Skeletal muscle satellite cell (primary cell): ENCODE measurements at regions not wholly inside any gene's neighbourhood (a gene's known extent, or its start where the extent isn't known, plus 50 kb on each side); places are given as distances from the start of the nearest gene placed in this dataset.

Experiments used
- H3K27me3 ChIP-seq: 2 replicates; pipeline ENCODE4 v1.7.0; 2013; ENCODE audit warnings: low read length; ENCODE audit not compliant: control insufficient read depth, insufficient read depth
- H3K36me3 ChIP-seq: 2 replicates; pipeline ENCODE4 v1.7.0; 2013; ENCODE audit warnings: mild to moderate bottlenecking, control low read depth, low read length; ENCODE audit not compliant: insufficient read depth
- H3K4me1 ChIP-seq: 2 replicates; pipeline ENCODE4 v1.7.0; 2013; ENCODE audit warnings: low read length; ENCODE audit not compliant: control insufficient read depth, insufficient read depth
- H3K4me2 ChIP-seq: 2 replicates; pipeline ENCODE4 v1.7.0; 2013; ENCODE audit warnings: mild to moderate bottlenecking, low read length
- H3K4me3 ChIP-seq: 2 replicates; pipeline ENCODE4 v1.7.0; 2013; ENCODE audit warnings: low read length
- H3K9ac ChIP-seq: 2 replicates; pipeline ENCODE4 v1.7.0; 2013; ENCODE audit warnings: mild to moderate bottlenecking, low read depth, low read length, moderate library complexity
- H3K9me3 ChIP-seq: replicated peaks from 2 replicates; pipeline ENCODE4 v1.7.0; 2013; ENCODE audit warnings: mild to moderate bottlenecking, control low read depth, low read length

GRCh38 chr4:99763635-99764101, 53.0 kb upstream of the DAPP1 start:
- Histone ChIP-seq H3K4me2 (no peak overlapping the region), H3K4me1 (peaks cover 24% of the 10 kb centered on the region), H3K4me3 (no peak overlapping the region), H3K9me3 (no peaks in the 10 kb centered on the region), H3K27me3 (peaks cover 3% of the 10 kb centered on the region), H3K9ac (no peak overlapping the region), H3K36me3 (no peaks in the 10 kb centered on the region)

GRCh38 chr4:99762728-99763127, 53.9 kb upstream of the DAPP1 start:
- Histone ChIP-seq H3K9ac (no peak overlapping the region), H3K36me3 (no peaks in the 10 kb centered on the region), H3K9me3 (no peaks in the 10 kb centered on the region), H3K27me3 (peaks cover 3% of the 10 kb centered on the region), H3K4me1 (peaks cover 24% of the 10 kb centered on the region), H3K4me2 (no peak overlapping the region), H3K4me3 (no peak overlapping the region)

- Histone ChIP-seq H3K9me3 (no peaks in the 10 kb centered on the region), H3K4me1 (peaks cover 34% of the 10 kb centered on the region), H3K27me3 (peaks cover 3% of the 10 kb centered on the region), H3K4me2 (peak overlapping the region; percentile 23), H3K36me3 (no peaks in the 10 kb centered on the region), H3K4me3 (no peak overlapping the region), H3K9ac (no peak overlapping the region)
Observed at GRCh38 chr4:99759988-99760387, 56.6 kb upstream of the DAPP1 start.

GRCh38 chr4:99759346-99759984, 57.2 kb upstream of the DAPP1 start:
- H3K9ac ChIP-seq, result no peak overlapping the region
- H3K36me3 ChIP-seq, result no peaks in the 10 kb centered on the region
- peak overlapping the region; percentile 23 for H3K4me2 ChIP-seq
- peaks cover 3% of the 10 kb centered on the region for H3K27me3 ChIP-seq
- H3K9me3 ChIP-seq, result no peaks in the 10 kb centered on the region
- H3K4me3 ChIP-seq, result no peak overlapping the region
- peaks cover 37% of the 10 kb centered on the region for H3K4me1 ChIP-seq

- no peaks in the 10 kb centered on the region for H3K27me3 ChIP-seq
- H3K9me3 ChIP-seq, result no peaks in the 10 kb centered on the region
- peaks cover 26% of the 10 kb centered on the region for H3K4me1 ChIP-seq
- no peak overlapping the region for H3K4me2 ChIP-seq
- no peak overlapping the region for H3K4me3 ChIP-seq
- H3K36me3 ChIP-seq, result no peaks in the 10 kb centered on the region
- no peak overlapping the region for H3K9ac ChIP-seq
Observed at GRCh38 chr4:99755223-99755944, 61.2 kb upstream of the DAPP1 start.

- Histone ChIP-seq H3K9me3 (no peaks in the 10 kb centered on the region), H3K9ac (no peak overlapping the region), H3K27me3 (no peaks in the 10 kb centered on the region)
Observed at GRCh38 chr4:99754756-99755155, 61.9 kb upstream of the DAPP1 start.

GRCh38 chr4:99753931-99754330, 62.7 kb upstream of the DAPP1 start:
- Histone ChIP-seq H3K4me2 (no peak overlapping the region), H3K27me3 (no peaks in the 10 kb centered on the region), H3K4me1 (peaks cover 14% of the 10 kb centered on the region), H3K9me3 (no peaks in the 10 kb centered on the region), H3K36me3 (no peaks in the 10 kb centered on the region), H3K4me3 (no peak overlapping the region), H3K9ac (no peak overlapping the region)

More at GRCh38 chr4:99754756-99755155, 61.9 kb upstream of the DAPP1 start:
- peaks cover 21% of the 10 kb centered on the region for H3K4me1 ChIP-seq
- no peak overlapping the region for H3K4me3 ChIP-seq
- no peak overlapping the region for H3K4me2 ChIP-seq
- no peaks in the 10 kb centered on the region for H3K36me3 ChIP-seq

GRCh38 chr4:99749445-99750391, 66.9 kb upstream of the DAPP1 start:
- no peaks in the 10 kb centered on the region for H3K9me3 ChIP-seq
- no peak overlapping the region for H3K4me3 ChIP-seq
- no peak overlapping the region for H3K9ac ChIP-seq
- peaks cover 1% of the 10 kb centered on the region for H3K4me1 ChIP-seq
- H3K4me2 ChIP-seq, result no peak overlapping the region
- H3K36me3 ChIP-seq, result no peaks in the 10 kb centered on the region
- H3K27me3 ChIP-seq, result no peaks in the 10 kb centered on the region

- Histone ChIP-seq H3K27me3 (peaks cover 3% of the 10 kb centered on the region), H3K9ac (no peak overlapping the region), H3K9me3 (no peaks in the 10 kb centered on the region), H3K4me3 (no peak overlapping the region), H3K4me1 (no peaks in the 10 kb centered on the region), H3K36me3 (no peaks in the 10 kb centered on the region), H3K4me2 (no peak overlapping the region)
Observed at GRCh38 chr4:99746443-99746842, 70.2 kb upstream of the DAPP1 start.

- no peak overlapping the region for H3K4me2 ChIP-seq
- no peaks in the 10 kb centered on the region for H3K9me3 ChIP-seq
- no peaks in the 10 kb centered on the region for H3K4me1 ChIP-seq
- no peaks in the 10 kb centered on the region for H3K36me3 ChIP-seq
- H3K9ac ChIP-seq, result no peak overlapping the region
- no peak overlapping the region for H3K4me3 ChIP-seq
- peaks cover 3% of the 10 kb centered on the region for H3K27me3 ChIP-seq
Observed at GRCh38 chr4:99736846-99737245, 79.2 kb upstream of the C4orf54 start.

- Histone ChIP-seq H3K9me3 (no peaks in the 10 kb centered on the region), H3K9ac (no peak overlapping the region), H3K36me3 (no peaks in the 10 kb centered on the region), H3K4me1 (no peaks in the 10 kb centered on the region), H3K4me3 (no peak overlapping the region), H3K27me3 (no peaks in the 10 kb centered on the region), H3K4me2 (no peak overlapping the region)
Observed at GRCh38 chr4:99735822-99736221, 78.2 kb upstream of the C4orf54 start.
